ENCODE measurements at regions not wholly inside any gene's neighbourhood (a gene's known extent, or its start where the extent isn't known, plus 50 kb on each side); places are given as distances from the start of the nearest gene placed in this dataset.

DNA sequence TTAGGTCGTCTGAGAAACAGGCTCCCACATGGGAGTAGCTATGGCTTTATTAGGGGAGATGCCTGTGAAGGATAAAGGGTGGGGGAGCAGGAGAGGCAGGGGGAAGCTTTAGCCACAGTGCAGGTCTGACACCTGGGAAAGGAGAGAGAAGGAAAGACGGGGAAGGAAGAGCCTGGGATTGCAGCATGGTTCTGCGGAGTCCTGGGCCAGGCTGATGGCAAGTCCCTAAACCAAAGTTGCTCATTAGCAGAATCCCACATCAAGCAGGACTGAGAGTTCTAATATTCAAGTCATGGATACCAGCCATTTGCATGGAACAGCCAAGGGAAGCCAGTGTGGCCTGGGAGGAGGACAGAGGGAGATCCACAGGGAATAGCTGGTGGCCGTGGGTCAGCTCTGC, 414.8 kb downstream of the RPS24 start:
- DNase-seq (no peak), ATAC-seq (no peak)
- intact Hi-C loops (cut with DNase I; ENCODE audit: low total_unique reads): no loop called here
- in situ Hi-C loops (cut with MboI; ENCODE audit: low sequenced_read_pairs in 4 of 4): no loop called here
- TF ChIP-seq, protein P1, sequence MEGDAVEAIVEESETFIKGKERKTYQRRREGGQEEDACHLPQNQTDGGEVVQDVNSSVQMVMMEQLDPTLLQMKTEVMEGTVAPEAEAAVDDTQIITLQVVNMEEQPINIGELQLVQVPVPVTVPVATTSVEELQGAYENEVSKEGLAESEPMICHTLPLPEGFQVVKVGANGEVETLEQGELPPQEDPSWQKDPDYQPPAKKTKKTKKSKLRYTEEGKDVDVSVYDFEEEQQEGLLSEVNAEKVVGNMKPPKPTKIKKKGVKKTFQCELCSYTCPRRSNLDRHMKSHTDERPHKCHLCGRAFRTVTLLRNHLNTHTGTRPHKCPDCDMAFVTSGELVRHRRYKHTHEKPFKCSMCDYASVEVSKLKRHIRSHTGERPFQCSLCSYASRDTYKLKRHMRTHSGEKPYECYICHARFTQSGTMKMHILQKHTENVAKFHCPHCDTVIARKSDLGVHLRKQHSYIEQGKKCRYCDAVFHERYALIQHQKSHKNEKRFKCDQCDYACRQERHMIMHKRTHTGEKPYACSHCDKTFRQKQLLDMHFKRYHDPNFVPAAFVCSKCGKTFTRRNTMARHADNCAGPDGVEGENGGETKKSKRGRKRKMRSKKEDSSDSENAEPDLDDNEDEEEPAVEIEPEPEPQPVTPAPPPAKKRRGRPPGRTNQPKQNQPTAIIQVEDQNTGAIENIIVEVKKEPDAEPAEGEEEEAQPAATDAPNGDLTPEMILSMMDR (IDR thresholded peaks at IDR 0.05 in 4 of 5, conservative IDR thresholded peaks at IDR 0.05 in 1 of 5): no peak
- no peak for TF ChIP-seq POLR2A (IDR thresholded peaks at IDR 0.05)
- H3K9me3 ChIP-seq: no peaks in the 10 kb centered on the region
- no peak overlapping the region for H3K4me3 ChIP-seq
- peaks cover 7 to 13% of the 10 kb centered on the region in 2 donors for H3K4me1 ChIP-seq
- no peaks in the 10 kb centered on the region for H3K36me3 ChIP-seq
- H3K27me3 ChIP-seq: no peaks in the 10 kb centered on the region
- H3K27ac ChIP-seq: no peak overlapping the region

DNA sequence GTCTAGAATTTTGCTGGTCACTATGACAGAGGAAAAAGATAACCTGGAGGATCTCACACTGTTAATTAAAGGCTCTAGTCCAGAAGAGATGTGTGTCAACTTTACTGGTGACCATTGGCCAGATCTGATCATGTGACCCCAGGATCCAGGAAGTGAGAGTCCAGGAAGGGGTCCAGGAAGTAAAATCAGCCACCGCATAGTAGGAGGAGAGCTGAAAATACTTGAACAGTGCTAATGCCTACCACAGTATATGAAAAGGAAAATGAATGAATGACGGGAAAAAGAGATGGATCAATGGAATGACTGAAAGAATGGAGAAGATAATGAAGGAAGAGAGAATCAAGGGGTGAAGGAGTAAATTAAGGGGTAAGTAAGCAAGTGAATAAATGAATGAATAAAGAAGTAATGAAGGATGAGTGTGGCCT, 415.3 kb downstream of the RPS24 start:
- intact Hi-C loops (cut with DNase I; ENCODE audit: low total_unique reads): no loop called here
- Histone ChIP-seq H3K27ac (no peak overlapping the region), H3K36me3 (no peaks in the 10 kb centered on the region), H3K4me3 (no peak overlapping the region), H3K9me3 (no peaks in the 10 kb centered on the region), H3K4me1 (peaks cover 7 to 13% of the 10 kb centered on the region in 2 donors), H3K27me3 (no peaks in the 10 kb centered on the region)
- ATAC-seq: no peak
- no peak for DNase-seq
- TF ChIP-seq, protein P1 (IDR thresholded peaks at IDR 0.05 in 4 of 5, conservative IDR thresholded peaks at IDR 0.05 in 1 of 5): no peak
- no peak for TF ChIP-seq POLR2A (IDR thresholded peaks at IDR 0.05)
- in situ Hi-C loops (cut with MboI; ENCODE audit: low sequenced_read_pairs in 4 of 4): no loop called here

- intact Hi-C loops (cut with DNase I; ENCODE audit: low total_unique reads): no loop called here
- Histone ChIP-seq H3K27me3 (no peaks in the 10 kb centered on the region), H3K4me3 (no peak overlapping the region), H3K9me3 (no peaks in the 10 kb centered on the region), H3K36me3 (no peaks in the 10 kb centered on the region), H3K4me1 (peaks cover 7 to 13% of the 10 kb centered on the region in 2 donors), H3K27ac (no peak overlapping the region)
- ATAC-seq (no peak), DNase-seq (no peak)
- no peak for TF ChIP-seq POLR2A (IDR thresholded peaks at IDR 0.05)
- TF ChIP-seq, protein P1 (IDR thresholded peaks at IDR 0.05 in 4 of 5, conservative IDR thresholded peaks at IDR 0.05 in 1 of 5): no peak
- in situ Hi-C loops (cut with MboI; ENCODE audit: low sequenced_read_pairs in 4 of 4): no loop called here
Observed at GRCh38 chr10:78449554-78449953, 415.9 kb downstream of the RPS24 start.

DNA sequence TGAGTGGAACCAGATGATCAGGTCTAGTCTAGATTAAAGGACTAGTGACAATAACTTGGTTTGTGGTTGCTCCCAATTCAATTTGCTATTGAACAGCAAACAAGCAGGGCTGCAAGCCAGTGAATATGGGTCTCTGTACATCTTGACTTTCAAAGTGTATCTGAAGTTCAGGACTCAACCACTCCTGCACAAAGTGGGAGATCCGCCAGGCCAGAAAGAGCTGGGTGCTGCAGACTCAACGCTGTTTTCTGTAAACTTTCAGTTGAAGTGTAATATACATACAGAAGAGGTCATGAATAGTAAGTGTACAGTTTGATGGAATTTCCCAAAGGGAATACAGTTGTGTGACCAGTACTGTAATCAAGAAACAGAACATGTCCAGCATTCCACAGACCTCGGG, 416.6 kb downstream of the RPS24 start:
- Histone ChIP-seq H3K4me3 (no peak overlapping the region), H3K27me3 (no peaks in the 10 kb centered on the region), H3K27ac (no peak overlapping the region), H3K9me3 (no peaks in the 10 kb centered on the region), H3K36me3 (no peaks in the 10 kb centered on the region), H3K4me1 (peaks cover 7 to 13% of the 10 kb centered on the region in 2 donors)
- intact Hi-C loops (cut with DNase I; ENCODE audit: low total_unique reads): no loop called here
- in situ Hi-C loops (cut with MboI; ENCODE audit: low sequenced_read_pairs in 4 of 4): no loop called here
- DNase-seq (no peak), ATAC-seq (no peak)
- no peak for TF ChIP-seq POLR2A (IDR thresholded peaks at IDR 0.05)
- TF ChIP-seq, protein P1 (IDR thresholded peaks at IDR 0.05 in 4 of 5, conservative IDR thresholded peaks at IDR 0.05 in 1 of 5): no peak

GRCh38 chr10:78450807-78451485, 417.3 kb downstream of the RPS24 start:
- Histone ChIP-seq H3K9me3 (no peaks in the 10 kb centered on the region), H3K4me1 (peaks cover 7 to 13% of the 10 kb centered on the region in 2 donors), H3K36me3 (no peaks in the 10 kb centered on the region), H3K27me3 (no peaks in the 10 kb centered on the region), H3K27ac (no peak overlapping the region), H3K4me3 (no peak overlapping the region)
- intact Hi-C loops (cut with DNase I; ENCODE audit: low total_unique reads) (no loop called here), in situ Hi-C loops (cut with MboI; ENCODE audit: low sequenced_read_pairs in 4 of 4) (no loop called here)
- no peak for ATAC-seq
- TF ChIP-seq, protein P1 (IDR thresholded peaks at IDR 0.05 in 4 of 5, conservative IDR thresholded peaks at IDR 0.05 in 1 of 5): no peak
- TF ChIP-seq POLR2A (IDR thresholded peaks at IDR 0.05): no peak
- no peak for DNase-seq

Data from gastrocnemius medialis (tissue), 4 donors.